Stimulated activated CD4-positive, alpha-beta T cell treated with anti-CD3 and anti-CD28 coated beads, Interleukin-15, amount 100 ng/mL, for 48 hours (primary cell): ENCODE measurements at regions not wholly inside any gene's neighbourhood (a gene's known extent, or its start where the extent isn't known, plus 50 kb on each side); places are given as distances from the start of the nearest gene placed in this dataset.

ENCODE experiments used
- DNase-seq, 2 donors: peaks; one replicate each; pipeline ENCODE4 v3.0.0-alpha.2; 2020; ENCODE audit warnings: low read depth in 2 of 2

GRCh38 chr12:47560415-47560814, 145.4 kb downstream of the RPAP3 start:
- no peak for DNase-seq

- no peak for DNase-seq
Measured at GRCh38 chr12:47558625-47559345, 147.0 kb downstream of the RPAP3 start.

DNA sequence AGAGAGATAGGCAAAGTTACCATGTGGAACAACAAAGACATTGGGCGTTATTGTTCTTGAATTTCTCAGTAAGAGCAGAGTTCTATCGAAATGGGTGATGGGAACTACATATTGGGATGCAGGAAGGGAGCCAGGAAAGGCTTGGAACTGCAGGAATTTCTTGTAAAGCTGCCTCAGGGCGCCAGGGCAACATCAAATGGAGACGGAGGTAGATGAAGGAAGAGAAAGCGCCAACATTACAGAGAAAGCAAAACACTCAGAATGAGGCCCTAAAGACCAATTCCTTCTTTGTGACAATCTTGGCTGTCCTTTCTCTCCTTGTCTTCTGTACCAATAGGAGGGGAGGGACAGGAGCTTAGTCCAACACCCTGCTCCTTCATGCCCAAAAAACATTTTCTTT, 148.4 kb downstream of the RPAP3 start:
- no peak for DNase-seq

DNA sequence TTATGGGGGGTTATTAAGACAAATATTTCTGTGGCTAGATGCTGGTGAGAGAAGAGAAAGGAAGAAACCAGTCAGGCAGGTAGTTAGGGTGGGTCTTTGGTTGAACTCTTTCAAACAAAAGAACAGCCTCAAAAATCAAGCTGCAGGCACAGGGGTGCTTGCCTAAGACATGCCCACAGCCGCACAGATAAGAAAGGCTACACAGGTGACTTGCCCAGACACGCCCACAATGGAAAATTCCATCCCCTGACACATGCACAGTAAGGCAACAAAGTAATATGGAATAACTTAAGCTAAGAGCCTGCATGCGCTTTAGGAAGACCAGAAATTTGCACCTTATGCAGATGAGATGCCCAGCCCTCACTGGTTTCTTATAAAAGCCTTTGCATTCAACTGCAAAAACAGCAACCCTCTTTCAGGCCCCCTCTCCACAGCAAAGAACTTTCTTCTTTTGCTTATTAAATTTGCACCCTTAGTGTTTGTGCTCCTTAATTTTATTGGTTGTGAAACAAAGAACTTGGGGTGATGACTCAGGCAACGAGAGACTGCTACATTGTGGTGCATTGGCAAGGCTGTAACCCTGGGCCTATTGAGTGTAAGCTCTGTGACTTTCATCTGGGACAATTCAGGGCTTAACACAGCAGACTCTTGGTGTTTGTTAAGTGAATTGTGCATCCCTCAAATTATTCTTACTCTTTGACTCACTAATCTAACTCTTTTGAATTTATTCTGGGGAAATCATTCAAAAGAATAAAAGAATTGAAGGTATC, 149.4 kb downstream of the RPAP3 start:
- no peak for DNase-seq

- no peak for DNase-seq
Measured at GRCh38 chr12:47554046-47554653, 151.7 kb downstream of the RPAP3 start.

- no peak for DNase-seq
Measured at GRCh38 chr12:47553266-47553665, 152.6 kb downstream of the RPAP3 start.

DNA sequence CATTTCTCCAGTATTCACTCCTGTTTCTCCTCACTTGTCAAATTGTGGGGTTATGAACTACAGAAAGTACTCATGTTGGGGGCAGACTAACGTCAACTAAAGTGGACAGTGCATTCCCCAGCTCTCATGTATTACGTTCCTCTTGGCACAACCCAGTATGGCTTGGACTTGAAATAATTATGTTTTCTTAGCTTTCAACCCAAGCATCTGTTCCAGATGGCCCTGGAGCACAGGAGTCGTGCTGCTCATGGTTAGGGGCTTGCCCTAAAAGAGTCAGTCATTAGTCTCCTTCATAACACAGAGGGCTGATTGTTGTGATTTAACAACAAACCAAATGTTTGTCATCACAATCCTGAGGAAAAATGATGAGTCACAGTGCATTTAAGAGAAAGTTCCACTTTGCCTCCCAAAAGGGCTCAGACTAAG, 154.4 kb downstream of the RPAP3 start:
- DNase-seq: no peak

- peak in 1 of 2 donors; percentile 11 for DNase-seq
Measured at GRCh38 chr12:47549258-47549657, 156.6 kb downstream of the RPAP3 start.

DNA sequence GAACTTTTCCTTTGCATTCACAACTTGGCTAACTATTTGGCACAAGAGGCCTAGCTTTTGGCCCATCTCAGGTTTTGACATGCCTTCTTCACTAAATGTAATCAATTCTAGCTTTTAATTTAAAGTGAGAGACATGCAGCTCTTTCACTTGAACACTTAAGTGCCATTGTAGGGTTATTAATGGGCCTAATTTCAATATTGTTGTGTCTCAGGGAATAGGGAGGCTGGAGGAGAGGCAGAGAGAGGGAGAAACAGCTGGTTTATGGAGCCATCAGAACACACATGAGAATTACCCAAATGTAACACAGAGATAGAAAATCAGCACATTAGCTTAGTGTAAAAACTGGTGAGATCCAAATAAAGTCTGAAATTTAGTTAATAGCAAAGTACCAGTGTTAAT, 157.4 kb downstream of the RPAP3 start:
- no peak for DNase-seq

DNA sequence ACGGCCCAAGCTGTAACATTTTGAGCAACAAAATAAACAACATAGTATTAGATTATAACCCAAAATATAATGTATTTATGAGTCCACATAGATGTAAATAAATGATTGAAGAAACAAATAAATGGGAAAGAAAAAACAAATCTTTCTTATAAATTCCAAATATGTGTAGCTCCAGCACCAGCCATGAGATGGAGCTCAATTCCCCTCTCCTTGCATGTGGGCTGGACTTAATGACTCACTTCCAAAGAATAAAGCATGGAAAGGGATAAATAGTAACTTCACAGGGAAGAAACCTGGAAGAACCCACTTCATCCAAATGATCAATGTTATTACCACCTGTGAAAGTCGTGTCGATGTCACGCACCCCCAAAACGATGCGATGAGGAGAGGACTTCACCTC, 158.8 kb downstream of the RPAP3 start:
- DNase-seq: no peak

- no peak for DNase-seq
Measured at GRCh38 chr12:47545938-47546609, 159.8 kb downstream of the RPAP3 start.

- no peak for DNase-seq
Measured at GRCh38 chr12:47534695-47535094, 171.1 kb downstream of the RPAP3 start.

DNA sequence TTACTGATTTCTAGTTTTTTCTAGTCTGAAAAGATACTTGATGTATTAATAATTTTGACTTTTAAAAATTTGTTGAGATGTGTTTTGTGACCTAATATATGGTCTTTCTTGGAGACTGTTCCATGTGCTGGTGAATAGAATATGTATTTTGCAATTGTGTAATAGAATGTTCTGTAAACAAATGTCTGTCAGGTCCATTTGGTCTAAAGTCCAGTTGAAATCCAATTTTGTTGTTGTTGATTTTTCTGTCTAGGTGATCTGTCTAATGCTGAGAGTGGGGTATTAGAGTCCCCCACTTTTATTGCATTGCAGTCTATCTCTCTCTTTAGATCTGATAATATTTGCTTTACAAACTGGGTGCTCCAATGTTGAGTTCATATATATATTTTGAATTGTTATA, 175.8 kb downstream of the RPAP3 start:
- DNase-seq: no peak

GRCh38 chr12:47527816-47528215, 178.0 kb downstream of the RPAP3 start:
- no peak for DNase-seq

- DNase-seq: no peak
Measured at GRCh38 chr12:47520029-47520428, 185.8 kb downstream of the RPAP3 start.

- DNase-seq: no peak
Measured at GRCh38 chr12:47517122-47517521, 188.7 kb downstream of the RPAP3 start.

- no peak for DNase-seq
Measured at GRCh38 chr12:47509398-47509851, 196.4 kb downstream of the RPAP3 start.

- DNase-seq: no peak
Measured at GRCh38 chr12:47507221-47507620, 198.6 kb downstream of the RPAP3 start.

- no peak for DNase-seq
Measured at GRCh38 chr12:47504775-47505446, 200.9 kb downstream of the RPAP3 start.

GRCh38 chr12:47493801-47494200, 212.0 kb downstream of the RPAP3 start:
- DNase-seq: no peak

GRCh38 chr12:47491516-47492305, 214.1 kb downstream of the RPAP3 start:
- no peak for DNase-seq
